ENCODE measurements at regions not wholly inside any gene's neighbourhood (a gene's known extent, or its start where the extent isn't known, plus 50 kb on each side); places are given as distances from the start of the nearest gene placed in this dataset.

GRCh38 chr9:115862021-115862420 is 291.6 kb upstream of the PAPPA start:
- TF ChIP-seq CTCF (IDR thresholded peaks at IDR 0.05; ENCODE audit: borderline replicate concordance, extremely low read depth, low read length, poor library complexity, severe bottlenecking) (no peak), EZH2 (IDR thresholded peaks at IDR 0.05; ENCODE audit: borderline replicate concordance, low read depth, low read length, severe bottlenecking) (no peak)

Data from DND-41 (cell line).